CD14-positive monocyte (primary cell): ENCODE measurements at regions not wholly inside any gene's neighbourhood (a gene's known extent, or its start where the extent isn't known, plus 50 kb on each side); places are given as distances from the start of the nearest gene placed in this dataset.
"Not testable (repeated sequence)": the region's sequence is repeated elsewhere in the genome, so short reads cannot be mapped to it uniquely, and the experiment has no call there.

Experiments used
- DNase-seq, 3 donors: peaks; one replicate each; pipeline ENCODE4 v3.0.0-alpha.2; 2011 to 2022
- H2AFZ ChIP-seq: 2 replicates; pipeline ENCODE4 v1.6.0; 2012; ENCODE audit warnings: mild to moderate bottlenecking, low read depth, low read length, inconsistent platforms; ENCODE audit not compliant: insufficient read depth, poor library complexity, severe bottlenecking
- H3K27ac ChIP-seq, 2 donors: 1 replicate in 1 of 2; 2 replicates in 1 of 2; pipeline ENCODE4 v1.5.1; 2012 to 2013; ENCODE audit warnings: low read length in 2 of 2, control low read depth in 1 of 2, inconsistent platforms in 1 of 2, low read depth in 1 of 2, mild to moderate bottlenecking in 1 of 2
- H3K27me3 ChIP-seq, 2 donors: one replicate each; pipeline versions ENCODE4 v1.6.0 to v1.6.1; 2011 to 2013; ENCODE audit warnings: low read length in 2 of 2; ENCODE audit not compliant: control insufficient read depth in 2 of 2, insufficient read depth in 2 of 2
- H3K36me3 ChIP-seq, 2 donors: replicated peaks in 1 of 2; 1 replicate in 1 of 2; 2 replicates in 1 of 2; pipeline versions ENCODE4 v1.5.1 to v1.6.1; 2012 to 2013; ENCODE audit warnings: low read length in 2 of 2, control low read depth in 1 of 2, inconsistent platforms in 1 of 2, mild to moderate bottlenecking in 1 of 2; ENCODE audit not compliant: insufficient read depth in 2 of 2, control insufficient read depth in 1 of 2
- H3K4me1 ChIP-seq, 2 donors: 1 replicate in 1 of 2; 2 replicates in 1 of 2; pipeline versions ENCODE4 v1.5.1 to v1.6.1; 2012 to 2013; ENCODE audit warnings: low read length in 2 of 2, control low read depth in 1 of 2, inconsistent platforms in 1 of 2, mild to moderate bottlenecking in 1 of 2, moderate library complexity in 1 of 2; ENCODE audit not compliant: insufficient read depth in 2 of 2, control insufficient read depth in 1 of 2
- H3K4me2 ChIP-seq: replicated peaks from 2 replicates; pipeline ENCODE3; 2012; ENCODE audit warnings: low read length, moderate library complexity, mild to moderate bottlenecking; ENCODE audit not compliant: poor library complexity, severe bottlenecking; ENCODE audit errors: extremely low read depth
- H3K4me3 ChIP-seq, 3 experiments: fragments of 200-600 bp in 1 of 3; sonication (generic) in 1 of 3; replicated peaks in 1 of 3; 1 replicate in 2 of 3; 2 replicates in 1 of 3; pipeline ENCODE4 v1.5.1; 2011 to 2013; ENCODE audit warnings: low read length in 3 of 3, mild to moderate bottlenecking in 3 of 3, control low read depth in 2 of 3, low read depth in 2 of 3, inconsistent platforms in 1 of 3, moderate library complexity in 1 of 3
- H3K79me2 ChIP-seq: 2 replicates; pipeline ENCODE4 v1.6.0; 2012; ENCODE audit warnings: mild to moderate bottlenecking, control low read depth, inconsistent platforms, low read length, moderate library complexity; ENCODE audit not compliant: insufficient read depth
- H3K9ac ChIP-seq: 2 replicates; pipeline ENCODE4 v1.6.0; 2017; ENCODE audit warnings: low read length, mild to moderate bottlenecking; ENCODE audit not compliant: insufficient read depth, poor library complexity, severe bottlenecking
- H3K9me3 ChIP-seq, 2 donors: replicated peaks in 1 of 2; 1 replicate in 1 of 2; 2 replicates in 1 of 2; pipeline versions ENCODE4 v1.5.1 to v1.6.1; 2012 to 2013; ENCODE audit warnings: low read length in 2 of 2, control low read depth in 1 of 2; ENCODE audit not compliant: control insufficient read depth in 1 of 2, insufficient read depth in 1 of 2
- H4K20me1 ChIP-seq: 2 replicates; pipeline ENCODE4 v1.6.0; 2012; ENCODE audit warnings: mild to moderate bottlenecking, low read length, control low read depth, moderate library complexity; ENCODE audit not compliant: insufficient read depth
- H3K27ac Mint-ChIP-seq, 7 donors: one replicate each; pipeline ENCODE4 v1.8.0; 2020; ENCODE audit warnings: mild to moderate bottlenecking in 7 of 7, mixed read lengths in 7 of 7, moderate library complexity in 6 of 7, inconsistent platforms in 2 of 7
- H3K27me3 Mint-ChIP-seq, 3 donors: one replicate each; pipeline ENCODE4 v1.8.0; 2021 to 2022; ENCODE audit warnings: low read depth in 3 of 3, mild to moderate bottlenecking in 3 of 3, mixed read lengths in 3 of 3, moderate library complexity in 3 of 3, inconsistent platforms in 1 of 3
- H3K36me3 Mint-ChIP-seq, 2 donors: one replicate each; pipeline ENCODE4 v1.8.0; 2020; ENCODE audit warnings: mixed read lengths in 2 of 2, inconsistent platforms in 1 of 2, mild to moderate bottlenecking in 1 of 2
- H3K4me1 Mint-ChIP-seq: one replicate; pipeline ENCODE4 v1.8.0; 2020; ENCODE audit warnings: mild to moderate bottlenecking, mixed read lengths
- H3K4me3 Mint-ChIP-seq, 2 donors: one replicate each; pipeline ENCODE4 v1.8.0; 2020; ENCODE audit warnings: mild to moderate bottlenecking in 2 of 2, mixed read lengths in 2 of 2, moderate library complexity in 1 of 2
- H3K9me3 Mint-ChIP-seq, 7 donors: one replicate each; pipeline ENCODE4 v1.8.0; 2020 to 2022; ENCODE audit warnings: mixed read lengths in 7 of 7, mild to moderate bottlenecking in 6 of 7, moderate library complexity in 6 of 7, inconsistent platforms in 2 of 7
- CTCF ChIP-seq: fragments of 200-600 bp; IDR thresholded peaks from one replicate; pipeline ENCODE4 v1.8.0; 2022; ENCODE audit warnings: antibody characterized with exemption, mild to moderate bottlenecking
- WGBS: methylation state at CpG from one replicate; pipeline ENCODE4 v1.1.5; 2013; ENCODE audit warnings: missing lambda C conversion rate; ENCODE audit not compliant: insufficient coverage; 5-methylcytosine and 5-hydroxymethylcytosine counted together
- intact Hi-C, 2 donors: fragments of 100-400 bp; cut with micrococcal nuclease; formaldehyde crosslinking; loops; one replicate each; pipeline versions ENCODE4 v1.15.0 to v1.15.1; 2023

DNA sequence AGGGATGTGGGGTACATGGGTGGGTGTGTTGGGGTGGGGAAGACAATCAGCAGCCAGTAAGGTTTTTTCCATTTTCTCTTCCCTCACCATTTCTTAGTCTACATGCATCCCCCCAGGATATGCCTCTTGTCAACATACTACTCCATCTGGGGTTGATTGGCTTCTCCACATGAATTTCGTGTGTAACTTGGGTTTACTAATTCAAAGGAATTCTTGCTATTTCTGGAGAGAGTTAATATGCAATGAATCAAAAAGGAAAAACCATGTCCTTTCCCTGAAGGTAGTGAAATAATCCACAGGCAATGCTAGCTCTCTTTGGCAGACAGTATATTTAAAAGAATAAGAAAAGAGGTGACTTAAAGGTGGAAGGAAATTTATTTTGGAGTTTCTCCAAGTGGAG, 198.4 kb downstream of the EBLN2 start:
- Histone ChIP-seq H3K9me3 (peaks cover 0 to 2% of the 10 kb centered on the region in 2 donors), H3K27me3 (peaks cover 0 to 4% of the 10 kb centered on the region in 2 donors), H3K4me2 (no peak overlapping the region), H3K27ac (no peak overlapping the region), H3K79me2 (no peaks in the 10 kb centered on the region), H3K36me3 (no peaks in the 10 kb centered on the region), H3K9ac (no peak overlapping the region), H3K4me3 (no peak overlapping the region), H2AFZ (no peak overlapping the region), H3K4me1 (no peaks in the 10 kb centered on the region), H4K20me1 (no peaks in the 10 kb centered on the region)
- peaks cover 2% of the 10 kb centered on the region for H3K4me1 Mint-ChIP-seq
- no peak overlapping the region for H3K27ac Mint-ChIP-seq
- peaks cover 3 to 8% (median 4%) of the 10 kb centered on the region in 3 donors for H3K27me3 Mint-ChIP-seq
- WGBS, result no CpG with 5 or more reads among the region's 1 CpG
- no peaks in the 10 kb centered on the region for H3K36me3 Mint-ChIP-seq
- no peak for TF ChIP-seq CTCF
- intact Hi-C loops, result no loop called here
- H3K9me3 Mint-ChIP-seq, result peaks cover 0 to 15% (median 5%) of the 10 kb centered on the region in 7 donors
- no peak for DNase-seq
- no peak overlapping the region for H3K4me3 Mint-ChIP-seq

GRCh38 chr3:73266558-73266957, 205.1 kb downstream of the EBLN2 start:
- H3K27ac ChIP-seq, H3K36me3 Mint-ChIP-seq, H3K9me3 ChIP-seq, H3K4me1 Mint-ChIP-seq, DNase-seq, intact Hi-C loops, H3K9ac ChIP-seq, H3K36me3 ChIP-seq, H3K4me3 Mint-ChIP-seq, H3K27me3 ChIP-seq, H3K79me2 ChIP-seq, H4K20me1 ChIP-seq, H3K4me2 ChIP-seq, H3K4me3 ChIP-seq, H3K27ac Mint-ChIP-seq, H3K4me1 ChIP-seq, H3K27me3 Mint-ChIP-seq, H2AFZ ChIP-seq: not testable (repeated sequence)
- peaks cover 0 to 22% (median 11%) of the 10 kb centered on the region in 7 donors for H3K9me3 Mint-ChIP-seq
- WGBS, result no CpG with 5 or more reads among the region's 1 CpG

GRCh38 chr3:73269126-73269525, 207.7 kb downstream of the EBLN2 start:
- H3K9ac ChIP-seq, H4K20me1 ChIP-seq, H3K4me2 ChIP-seq, H3K4me3 Mint-ChIP-seq, H3K27ac Mint-ChIP-seq, H3K79me2 ChIP-seq, H3K4me1 Mint-ChIP-seq, H3K27me3 Mint-ChIP-seq, H3K4me1 ChIP-seq, H3K9me3 ChIP-seq, intact Hi-C loops, H3K27ac ChIP-seq, H3K36me3 ChIP-seq, H3K36me3 Mint-ChIP-seq, H2AFZ ChIP-seq, DNase-seq, H3K27me3 ChIP-seq, H3K4me3 ChIP-seq: not testable (repeated sequence)
- peaks cover 2 to 17% (median 10%) of the 10 kb centered on the region in 7 donors for H3K9me3 Mint-ChIP-seq
- no CpG with 5 or more reads among the region's 25 CpGs for WGBS
